PC-3 (cell line): ENCODE measurements at regions not wholly inside any gene's neighbourhood (a gene's known extent, or its start where the extent isn't known, plus 50 kb on each side); places are given as distances from the start of the nearest gene placed in this dataset.

Source experiments
- ATAC-seq: fragments of 200-7000 bp; cut with Tn5 transposase; 2 replicates; pipeline ENCODE4 v1.9.1; 2020; ENCODE audit warnings: mild to moderate bottlenecking, moderate library complexity
- BruUV-seq: library from RNA; stranded (reverse); fragments of 400-500 nt; replicated peaks from 2 replicates; lab custom pipeline; 2021; lab: Mats Ljungman, UMichigan
- CTCF ChIA-PET: fragments of 300-600 bp; sonication (Branson Sonifier 250); formaldehyde crosslinking; loops from one replicate; lab custom pipeline; 2022; ENCODE audit warnings: antibody characterized with exemption; lab: Charles Lee
- POLR2A ChIA-PET: fragments of 300-600 bp; sonication (Branson Sonifier 250); formaldehyde crosslinking; loops from one replicate; lab custom pipeline; 2022; ENCODE audit warnings: antibody characterized with exemption; ENCODE audit not compliant: unreplicated experiment; lab: Charles Lee
- DNase-seq: peaks from one replicate; pipeline ENCODE4 v3.0.0-alpha.2; 2015
- H2AFZ ChIP-seq: fragments of 300-600 bp; sonication (generic); 2 replicates; pipeline ENCODE4 v1.6.0; 2016; ENCODE audit warnings: antibody characterized with exemption, low read length
- H3F3A ChIP-seq: fragments of 300-600 bp; sonication (generic); one replicate; pipeline ENCODE4 v1.6.0; 2017; ENCODE audit warnings: antibody characterized with exemption, low read length, control low read depth, mild to moderate bottlenecking; ENCODE audit not compliant: unreplicated experiment
- H3K27ac ChIP-seq: fragments of 300-600 bp; sonication (generic); 2 replicates; pipeline ENCODE4 v1.5.1; 2016; ENCODE audit warnings: mild to moderate bottlenecking, low read length
- H3K27me3 ChIP-seq: fragments of 300-600 bp; sonication (generic); 2 replicates; pipeline ENCODE4 v1.6.1; 2016; ENCODE audit warnings: low read length, mixed read lengths
- H3K36me3 ChIP-seq: fragments of 300-600 bp; sonication (generic); 2 replicates; pipeline ENCODE4 v1.6.1; 2016; ENCODE audit warnings: low read depth, mixed run types, low read length, mixed read lengths
- H3K4me1 ChIP-seq: fragments of 300-600 bp; sonication (generic); 2 replicates; pipeline ENCODE4 v1.5.1; 2016; ENCODE audit warnings: low read length; ENCODE audit not compliant: insufficient read depth
- H3K4me2 ChIP-seq: fragments of 300-600 bp; sonication (generic); 2 replicates; pipeline ENCODE4 v1.6.0; 2016; ENCODE audit warnings: low read length
- H3K4me3 ChIP-seq: fragments of 300-600 bp; sonication (generic); 2 replicates; pipeline ENCODE4 v1.5.1; 2016; ENCODE audit warnings: mild to moderate bottlenecking, low read length, mixed read lengths
- H3K79me2 ChIP-seq: fragments of 300-600 bp; sonication (generic); 2 replicates; pipeline ENCODE4 v1.6.1; 2017; ENCODE audit warnings: low read length, mixed read lengths
- H3K9ac ChIP-seq: fragments of 300-600 bp; sonication (generic); 2 replicates; pipeline ENCODE4 v1.6.0; 2016; ENCODE audit warnings: mild to moderate bottlenecking, low read length
- H3K9me2 ChIP-seq: fragments of 300-600 bp; sonication (generic); replicated peaks from 2 replicates; pipeline ENCODE4 v1.6.1; 2016; ENCODE audit warnings: mixed run types, low read length, mixed read lengths
- H3K9me3 ChIP-seq: fragments of 300-600 bp; sonication (generic); 2 replicates; pipeline ENCODE4 v1.6.1; 2016; ENCODE audit warnings: low read length, mixed read lengths
- H4K20me1 ChIP-seq: fragments of 300-600 bp; sonication (generic); 2 replicates; pipeline ENCODE4 v1.6.1; 2016; ENCODE audit warnings: low read length, mixed read lengths
- EZH2 ChIP-seq: fragments of 300-600 bp; sonication (generic); IDR thresholded peaks from one replicate; pipeline ENCODE4 v1.6.1; 2017; ENCODE audit warnings: antibody characterized with exemption, mild to moderate bottlenecking, low read length; ENCODE audit not compliant: unreplicated experiment
- EZH2phosphoT487 ChIP-seq: fragments of 300-600 bp; sonication (generic); IDR thresholded peaks from 2 replicates; pipeline ENCODE4 v1.6.1; 2018; ENCODE audit warnings: mild to moderate bottlenecking, antibody characterized with exemption, low read length, borderline replicate concordance
- intact Hi-C: fragments of 100-400 bp; cut with micrococcal nuclease; formaldehyde crosslinking; loops from 2 replicates; pipeline ENCODE4 v1.9.0; 2023
- TF ChIP-seq, protein P1 (sequence below): fragments of 300-600 bp; sonication (generic); conservative IDR thresholded peaks from 2 replicates; pipeline ENCODE4 v1.5.1; 2017; ENCODE audit warnings: antibody characterized with exemption, low read depth, mild to moderate bottlenecking, low read length

GRCh38 chr1:22238356-22239224 lies 95.7 kb upstream of the WNT4 start:
- DNase-seq (no peak), ATAC-seq (no peak)
- CTCF ChIA-PET = no interaction called here
- intact Hi-C loops = no loop called here
- Histone ChIP-seq H3K4me2 (no peak overlapping the region), H4K20me1 (no peaks in the 10 kb centered on the region), H3K9ac (no peak overlapping the region), H3K79me2 (no peaks in the 10 kb centered on the region), H3K9me3 (no peaks in the 10 kb centered on the region), H3K4me1 (no peaks in the 10 kb centered on the region), H3K9me2 (no peaks in the 10 kb centered on the region), H3K36me3 (no peaks in the 10 kb centered on the region), H3K4me3 (no peak overlapping the region), H3K27ac (no peak overlapping the region), H3F3A (no peaks in the 10 kb centered on the region), H3K27me3 (no peaks in the 10 kb centered on the region), H2AFZ (no peak overlapping the region)
- BruUV-seq = no TSS peak
- POLR2A ChIA-PET = no interaction called here
- TF ChIP-seq, protein P1, sequence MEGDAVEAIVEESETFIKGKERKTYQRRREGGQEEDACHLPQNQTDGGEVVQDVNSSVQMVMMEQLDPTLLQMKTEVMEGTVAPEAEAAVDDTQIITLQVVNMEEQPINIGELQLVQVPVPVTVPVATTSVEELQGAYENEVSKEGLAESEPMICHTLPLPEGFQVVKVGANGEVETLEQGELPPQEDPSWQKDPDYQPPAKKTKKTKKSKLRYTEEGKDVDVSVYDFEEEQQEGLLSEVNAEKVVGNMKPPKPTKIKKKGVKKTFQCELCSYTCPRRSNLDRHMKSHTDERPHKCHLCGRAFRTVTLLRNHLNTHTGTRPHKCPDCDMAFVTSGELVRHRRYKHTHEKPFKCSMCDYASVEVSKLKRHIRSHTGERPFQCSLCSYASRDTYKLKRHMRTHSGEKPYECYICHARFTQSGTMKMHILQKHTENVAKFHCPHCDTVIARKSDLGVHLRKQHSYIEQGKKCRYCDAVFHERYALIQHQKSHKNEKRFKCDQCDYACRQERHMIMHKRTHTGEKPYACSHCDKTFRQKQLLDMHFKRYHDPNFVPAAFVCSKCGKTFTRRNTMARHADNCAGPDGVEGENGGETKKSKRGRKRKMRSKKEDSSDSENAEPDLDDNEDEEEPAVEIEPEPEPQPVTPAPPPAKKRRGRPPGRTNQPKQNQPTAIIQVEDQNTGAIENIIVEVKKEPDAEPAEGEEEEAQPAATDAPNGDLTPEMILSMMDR = no peak
- TF ChIP-seq EZH2phosphoT487 (no peak), EZH2 (no peak)

- Histone ChIP-seq H3K9ac (no peak overlapping the region), H3K9me2 (no peaks in the 10 kb centered on the region), H3K27ac (no peak overlapping the region), H2AFZ (no peak overlapping the region), H3K4me1 (no peaks in the 10 kb centered on the region), H3K36me3 (no peaks in the 10 kb centered on the region), H3K4me2 (no peak overlapping the region), H4K20me1 (no peaks in the 10 kb centered on the region), H3K9me3 (no peaks in the 10 kb centered on the region), H3K4me3 (no peak overlapping the region), H3K79me2 (no peaks in the 10 kb centered on the region), H3K27me3 (no peaks in the 10 kb centered on the region), H3F3A (no peaks in the 10 kb centered on the region)
- BruUV-seq = no TSS peak
- CTCF ChIA-PET = no interaction called here
- DNase-seq (no peak), ATAC-seq (no peak)
- intact Hi-C loops = no loop called here
- TF ChIP-seq, protein P1 = no peak
- TF ChIP-seq EZH2 (no peak), EZH2phosphoT487 (no peak)
- POLR2A ChIA-PET = no interaction called here
Measured at GRCh38 chr1:22239378-22239777, 96.5 kb upstream of the WNT4 start.

DNA sequence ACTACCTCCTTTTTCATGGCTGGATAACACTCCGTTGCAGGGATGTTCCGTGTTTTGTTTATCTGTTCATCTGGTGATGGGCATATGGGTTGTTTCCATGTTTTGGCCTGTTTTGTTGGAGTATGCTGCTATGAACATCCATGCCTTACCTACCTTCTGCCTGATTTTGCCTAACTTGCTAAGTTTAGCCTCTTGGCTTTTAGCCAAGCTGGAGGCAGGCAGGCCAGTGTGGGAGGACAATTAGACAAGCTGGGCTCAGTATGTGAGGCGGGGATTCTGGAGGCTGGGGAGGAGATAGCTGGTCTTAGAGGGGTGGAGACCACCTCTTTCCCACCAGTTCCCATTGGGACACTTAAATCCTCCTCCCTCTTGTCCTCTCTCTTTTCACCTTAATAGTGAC lies 98.4 kb upstream of the WNT4 start:
- Histone ChIP-seq H3K9me3 (no peaks in the 10 kb centered on the region), H3K4me1 (no peaks in the 10 kb centered on the region), H3K4me2 (no peak overlapping the region), H3K9ac (no peak overlapping the region), H4K20me1 (no peaks in the 10 kb centered on the region), H3K9me2 (no peaks in the 10 kb centered on the region), H2AFZ (no peak overlapping the region), H3K36me3 (no peaks in the 10 kb centered on the region), H3K27ac (no peak overlapping the region), H3K27me3 (no peaks in the 10 kb centered on the region), H3F3A (no peaks in the 10 kb centered on the region), H3K4me3 (no peak overlapping the region), H3K79me2 (no peaks in the 10 kb centered on the region)
- ChIA-PET CTCF (no interaction called here), POLR2A (no interaction called here)
- BruUV-seq = no TSS peak
- no peak for DNase-seq
- TF ChIP-seq EZH2 (no peak), EZH2phosphoT487 (no peak)
- TF ChIP-seq, protein P1 = no peak
- no peak for ATAC-seq
- intact Hi-C loops = no loop called here
